ENCODE measurements at regions not wholly inside any gene's neighbourhood (a gene's known extent, or its start where the extent isn't known, plus 50 kb on each side); places are given as distances from the start of the nearest gene placed in this dataset.

DNA sequence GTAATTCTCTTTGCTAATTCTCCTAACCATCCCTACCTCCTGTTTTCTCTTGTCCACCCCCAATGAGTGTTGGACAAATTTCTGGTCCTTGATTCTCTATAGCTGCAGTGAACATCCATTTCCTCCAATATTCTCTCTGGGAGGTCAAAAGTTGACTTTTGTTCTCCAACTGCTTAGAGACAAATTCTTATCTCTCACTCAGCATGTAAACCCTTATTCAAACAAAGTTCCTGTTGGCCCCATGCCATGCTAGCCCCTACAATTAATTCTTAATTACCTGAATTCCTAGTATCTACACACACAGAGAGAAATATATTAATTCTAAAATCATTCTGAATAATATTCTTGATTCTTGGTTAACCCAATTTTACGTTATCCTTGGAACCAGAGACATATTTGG, 472.9 kb upstream of the ACTBL2 start:
- TF ChIP-seq, protein P1, sequence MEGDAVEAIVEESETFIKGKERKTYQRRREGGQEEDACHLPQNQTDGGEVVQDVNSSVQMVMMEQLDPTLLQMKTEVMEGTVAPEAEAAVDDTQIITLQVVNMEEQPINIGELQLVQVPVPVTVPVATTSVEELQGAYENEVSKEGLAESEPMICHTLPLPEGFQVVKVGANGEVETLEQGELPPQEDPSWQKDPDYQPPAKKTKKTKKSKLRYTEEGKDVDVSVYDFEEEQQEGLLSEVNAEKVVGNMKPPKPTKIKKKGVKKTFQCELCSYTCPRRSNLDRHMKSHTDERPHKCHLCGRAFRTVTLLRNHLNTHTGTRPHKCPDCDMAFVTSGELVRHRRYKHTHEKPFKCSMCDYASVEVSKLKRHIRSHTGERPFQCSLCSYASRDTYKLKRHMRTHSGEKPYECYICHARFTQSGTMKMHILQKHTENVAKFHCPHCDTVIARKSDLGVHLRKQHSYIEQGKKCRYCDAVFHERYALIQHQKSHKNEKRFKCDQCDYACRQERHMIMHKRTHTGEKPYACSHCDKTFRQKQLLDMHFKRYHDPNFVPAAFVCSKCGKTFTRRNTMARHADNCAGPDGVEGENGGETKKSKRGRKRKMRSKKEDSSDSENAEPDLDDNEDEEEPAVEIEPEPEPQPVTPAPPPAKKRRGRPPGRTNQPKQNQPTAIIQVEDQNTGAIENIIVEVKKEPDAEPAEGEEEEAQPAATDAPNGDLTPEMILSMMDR (conservative IDR thresholded peaks at IDR 0.05), result no peak
- TF ChIP-seq ZFX (IDR thresholded peaks at IDR 0.05), result no peak
